Breast epithelium (tissue), 3 donors: ENCODE measurements at regions not wholly inside any gene's neighbourhood (a gene's known extent, or its start where the extent isn't known, plus 50 kb on each side); places are given as distances from the start of the nearest gene placed in this dataset.

Experiments
- POLR2A ChIP-seq: fragments of 450-650 bp; IDR thresholded peaks from one replicate; pipeline ENCODE4 v1.6.1; 2016; ENCODE audit warnings: antibody characterized with exemption, mild to moderate bottlenecking, moderate library complexity
- POLR2AphosphoS5 ChIP-seq, 3 donors: sonication (generic); formaldehyde crosslinking; IDR thresholded peaks; one replicate each; pipeline ENCODE4 v1.6.1; 2017; ENCODE audit warnings: antibody characterized with exemption in 3 of 3
- TF ChIP-seq, protein P1 (sequence below), 3 donors: fragments of 450-650 bp; IDR thresholded peaks; one replicate each; pipeline ENCODE4 v1.5.1; 2016 to 2017; ENCODE audit warnings: antibody characterized with exemption in 3 of 3, mild to moderate bottlenecking in 3 of 3, moderate library complexity in 3 of 3

DNA sequence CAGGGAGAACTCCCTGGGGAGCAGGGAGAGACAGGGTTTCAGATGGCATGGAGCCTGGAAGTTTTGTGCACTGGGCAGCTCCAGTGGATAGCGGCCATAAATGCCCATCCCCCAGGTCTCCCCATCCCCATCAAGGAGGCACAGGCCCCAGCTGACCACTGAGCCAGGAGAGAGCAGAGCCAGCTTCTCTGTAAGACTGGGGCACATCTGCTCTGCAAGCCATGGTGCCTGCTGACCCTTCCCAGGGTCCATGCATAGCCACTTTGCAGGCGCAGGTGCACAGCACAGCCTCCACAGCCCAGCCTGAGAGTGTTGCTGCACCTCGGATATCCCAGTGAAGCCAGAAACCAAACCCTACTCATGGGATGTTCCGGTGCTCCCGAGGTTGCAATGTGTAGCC, 206.3 kb upstream of the SPANXN4 start:
- TF ChIP-seq, protein P1, sequence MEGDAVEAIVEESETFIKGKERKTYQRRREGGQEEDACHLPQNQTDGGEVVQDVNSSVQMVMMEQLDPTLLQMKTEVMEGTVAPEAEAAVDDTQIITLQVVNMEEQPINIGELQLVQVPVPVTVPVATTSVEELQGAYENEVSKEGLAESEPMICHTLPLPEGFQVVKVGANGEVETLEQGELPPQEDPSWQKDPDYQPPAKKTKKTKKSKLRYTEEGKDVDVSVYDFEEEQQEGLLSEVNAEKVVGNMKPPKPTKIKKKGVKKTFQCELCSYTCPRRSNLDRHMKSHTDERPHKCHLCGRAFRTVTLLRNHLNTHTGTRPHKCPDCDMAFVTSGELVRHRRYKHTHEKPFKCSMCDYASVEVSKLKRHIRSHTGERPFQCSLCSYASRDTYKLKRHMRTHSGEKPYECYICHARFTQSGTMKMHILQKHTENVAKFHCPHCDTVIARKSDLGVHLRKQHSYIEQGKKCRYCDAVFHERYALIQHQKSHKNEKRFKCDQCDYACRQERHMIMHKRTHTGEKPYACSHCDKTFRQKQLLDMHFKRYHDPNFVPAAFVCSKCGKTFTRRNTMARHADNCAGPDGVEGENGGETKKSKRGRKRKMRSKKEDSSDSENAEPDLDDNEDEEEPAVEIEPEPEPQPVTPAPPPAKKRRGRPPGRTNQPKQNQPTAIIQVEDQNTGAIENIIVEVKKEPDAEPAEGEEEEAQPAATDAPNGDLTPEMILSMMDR (IDR thresholded peaks at IDR 0.05), result no peak
- TF ChIP-seq POLR2AphosphoS5 (IDR thresholded peaks at IDR 0.05), result no peak
- TF ChIP-seq POLR2A, result no peak
